HCT116 (cell line): ENCODE measurements at regions not wholly inside any gene's neighbourhood (a gene's known extent, or its start where the extent isn't known, plus 50 kb on each side); places are given as distances from the start of the nearest gene placed in this dataset.
"Not testable (repeated sequence)": the region's sequence is repeated elsewhere in the genome, so short reads cannot be mapped to it uniquely, and the experiment has no call there.

Experiments
- ATAC-seq: fragments of 200-7000 bp; cut with Tn5 transposase; 2 replicates; pipeline ENCODE4 v1.9.1; 2020; ENCODE audit warnings: mild to moderate bottlenecking, moderate library complexity
- BruUV-seq: library from RNA; stranded (reverse); fragments of 400-500 nt; replicated peaks from 2 replicates; lab custom pipeline; 2021; lab: Mats Ljungman, UMichigan
- CTCF ChIA-PET: fragments of 300-600 bp; sonication (Branson Sonifier 250); formaldehyde crosslinking; loops from one replicate; lab custom pipeline; 2021; ENCODE audit warnings: antibody characterized with exemption; lab: Charles Lee
- POLR2A ChIA-PET: fragments of 300-600, 350-600 bp; sonication (Branson Sonifier 250); formaldehyde crosslinking; loops from one replicate; lab custom pipeline; 2021; ENCODE audit warnings: antibody characterized with exemption; lab: Charles Lee
- RAD21 ChIA-PET, 2 experiments: fragments of 300-600 bp; sonication (Branson Sonifier 250); formaldehyde crosslinking; loops; one replicate each; lab custom pipeline; 2023; ENCODE audit warnings: low total read pairs in 2 of 2; ENCODE audit not compliant: uncharacterized antibody in 2 of 2, unreplicated experiment in 2 of 2, low non-redundant PET in 1 of 2; lab: Charles Lee
- DNase-seq: peaks from one replicate; pipeline ENCODE4 v3.0.0-alpha.2; 2010; ENCODE audit warnings: low read depth, low spot score
- H2AFZ ChIP-seq: fragments of 200-600 bp; shearing (Covaris generic), sonication (generic); 2 replicates; pipeline ENCODE4 v1.6.1; 2017; ENCODE audit warnings: low read depth, mixed run types, mixed read lengths, antibody characterized with exemption, low read length; ENCODE audit not compliant: poor library complexity, severe bottlenecking
- H3K27ac ChIP-seq: 2 replicates; pipeline ENCODE4 v1.5.1; 2012; ENCODE audit warnings: low read depth, low read length
- H3K27me3 ChIP-seq: fragments of 200-600 bp; sonication (generic); 2 replicates; pipeline ENCODE4 v1.6.1; 2016; ENCODE audit warnings: mixed run types, low read length, mixed read lengths; ENCODE audit not compliant: insufficient read depth
- H3K36me3 ChIP-seq, 2 experiments: fragments of 200-500 bp in 1 of 2; fragments of 200-600 bp in 1 of 2; sonication (Bioruptor generic) in 1 of 2; sonication (generic) in 1 of 2; 2 replicates each; pipeline versions ENCODE4 v1.5.1 to v1.6.1; 2014 to 2016; ENCODE audit warnings: low read length in 2 of 2, inconsistent platforms in 1 of 2, mixed read lengths in 1 of 2, mixed run types in 1 of 2; ENCODE audit not compliant: insufficient read depth in 2 of 2, control insufficient read depth in 1 of 2
- H3K4me1 ChIP-seq, 2 experiments: fragments of 200-600 bp in 1 of 2; sonication (generic) in 1 of 2; 2 replicates each; pipeline versions ENCODE4 v1.5.1 to v1.6.1; 2012 to 2017; ENCODE audit warnings: low read length in 2 of 2, inconsistent platforms in 1 of 2, mild to moderate bottlenecking in 1 of 2, mixed read lengths in 1 of 2, mixed run types in 1 of 2, moderate library complexity in 1 of 2; ENCODE audit not compliant: insufficient read depth in 2 of 2, control insufficient read depth in 1 of 2
- H3K4me2 ChIP-seq: fragments of 200-600 bp; sonication (generic); 2 replicates; pipeline ENCODE4 v1.6.1; 2017; ENCODE audit warnings: mixed run types, low read length, mixed read lengths
- H3K4me3 ChIP-seq, 2 experiments: fragments of 200-600 bp in 1 of 2; sonication (generic) in 1 of 2; replicated peaks in 1 of 2; 2 replicates each; pipeline ENCODE4 v1.5.1; 2011 to 2016; ENCODE audit warnings: low read length in 2 of 2, control low read depth in 1 of 2, low read depth in 1 of 2, mild to moderate bottlenecking in 1 of 2, mixed read lengths in 1 of 2, mixed run types in 1 of 2
- H3K79me2 ChIP-seq: fragments of 200-600 bp; sonication (generic); 2 replicates; pipeline ENCODE4 v1.6.1; 2017; ENCODE audit warnings: mild to moderate bottlenecking, mixed run types, low read length, moderate library complexity, mixed read lengths; ENCODE audit not compliant: insufficient read depth
- H3K9ac ChIP-seq: fragments of 200-600 bp; sonication (generic); 2 replicates; pipeline ENCODE4 v1.6.1; 2016; ENCODE audit warnings: low read length, mixed read lengths
- H3K9me2 ChIP-seq: fragments of 200-600 bp; sonication (generic), shearing (Covaris generic); 2 replicates; pipeline ENCODE4 v1.6.1; 2017; ENCODE audit warnings: mixed run types, mild to moderate bottlenecking, moderate library complexity; ENCODE audit not compliant: insufficient read depth
- H3K9me3 ChIP-seq, 2 experiments: fragments of 200-500 bp in 1 of 2; fragments of 200-600 bp in 1 of 2; sonication (Bioruptor generic) in 1 of 2; sonication (generic) in 1 of 2; 2 replicates each; pipeline ENCODE4 v1.6.1; 2014 to 2017; ENCODE audit warnings: low read length in 2 of 2, mixed read lengths in 2 of 2, inconsistent platforms in 1 of 2, low read depth in 1 of 2, mild to moderate bottlenecking in 1 of 2, mixed run types in 1 of 2, moderate library complexity in 1 of 2; ENCODE audit not compliant: control insufficient read depth in 1 of 2, insufficient read depth in 1 of 2
- H4K20me1 ChIP-seq: fragments of 200-600 bp; sonication (generic), shearing (Covaris generic); 2 replicates; pipeline ENCODE4 v1.6.1; 2017; ENCODE audit warnings: mixed run types, mild to moderate bottlenecking, moderate library complexity; ENCODE audit not compliant: insufficient read depth
- CBX3 ChIP-seq: IDR thresholded peaks from 2 replicates; pipeline ENCODE4 v1.6.1; 2012; ENCODE audit warnings: low read depth
- CEBPB ChIP-seq: IDR thresholded peaks from 2 replicates; pipeline ENCODE4 v1.6.1; 2012; ENCODE audit warnings: low read depth
- ELF1 ChIP-seq: IDR thresholded peaks from 2 replicates; pipeline ENCODE4 v1.6.1; 2012; ENCODE audit warnings: low read depth, borderline replicate concordance
- FOSL1 ChIP-seq: IDR thresholded peaks from 2 replicates; pipeline ENCODE4 v1.6.1; 2012; ENCODE audit warnings: low read depth
- JUND ChIP-seq: IDR thresholded peaks from 2 replicates; pipeline ENCODE4 v1.6.1; 2012
- POLR2AphosphoS5 ChIP-seq: IDR thresholded peaks from 2 replicates; pipeline ENCODE4 v1.6.1; 2011; ENCODE audit warnings: mild to moderate bottlenecking, low read depth, low read length, moderate library complexity
- SIN3A ChIP-seq: IDR thresholded peaks from 2 replicates; pipeline ENCODE4 v1.6.1; 2012; ENCODE audit warnings: low read depth
- SP1 ChIP-seq: IDR thresholded peaks from 2 replicates; pipeline ENCODE4 v1.6.1; 2012; ENCODE audit warnings: low read depth
- SRF ChIP-seq: IDR thresholded peaks from 2 replicates; pipeline ENCODE4 v1.6.1; 2012; ENCODE audit warnings: low read depth
- ZNF274 ChIP-seq: fragments of 200-500 bp; sonication (Bioruptor generic); IDR thresholded peaks from 2 replicates; pipeline ENCODE4 v1.6.1; 2014; ENCODE audit warnings: mild to moderate bottlenecking, low read depth, low read length, inconsistent platforms
- intact Hi-C: fragments of 100-400 bp; cut with micrococcal nuclease; formaldehyde crosslinking; loops from 2 replicates; pipeline ENCODE4 v1.10.0; 2022
- TF ChIP-seq, protein P1 (sequence below): IDR thresholded peaks from 2 replicates; pipeline ENCODE4 v1.6.1; 2012

DNA sequence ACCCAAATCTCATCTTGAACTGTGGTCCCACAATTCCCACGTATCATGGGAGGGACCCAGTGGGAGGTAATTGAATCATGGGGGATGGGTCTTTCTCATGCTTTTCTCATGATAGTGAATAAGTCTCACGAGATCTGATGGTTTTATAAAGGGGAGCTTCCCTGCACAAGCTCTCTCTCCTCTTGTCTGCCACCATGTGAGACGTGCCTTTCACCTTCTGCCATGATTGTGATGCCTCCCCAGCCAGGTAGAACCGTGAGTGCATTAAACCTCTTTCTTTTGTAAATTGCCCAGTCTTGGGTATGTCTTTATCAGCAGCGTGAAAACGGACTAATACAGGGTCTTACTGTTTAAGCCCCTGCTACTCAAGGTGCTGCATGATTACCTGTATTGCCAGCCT is 98.8 kb upstream of the PDHA1 start:
- DNase-seq, H3K4me3 ChIP-seq, H3K9ac ChIP-seq, H3K27ac ChIP-seq, RAD21 ChIA-PET, CTCF ChIA-PET, H3K27me3 ChIP-seq, H3K36me3 ChIP-seq, H3K4me1 ChIP-seq, ATAC-seq, H3K9me3 ChIP-seq, intact Hi-C loops, H2AFZ ChIP-seq, H4K20me1 ChIP-seq, H3K4me2 ChIP-seq, BruUV-seq, POLR2A ChIA-PET, H3K9me2 ChIP-seq, H3K79me2 ChIP-seq: not testable (repeated sequence)

GRCh38 chrX:19245711-19246269 is 97.9 kb upstream of the PDHA1 start:
- ChIA-PET POLR2A (no interaction called here), RAD21 (no interaction called here), CTCF (no interaction called here)
- no peak overlapping the region for H3K4me3 ChIP-seq
- intact Hi-C loops, result no loop called here
- no peaks in the 10 kb centered on the region for H3K79me2 ChIP-seq
- no peak overlapping the region for H3K9ac ChIP-seq
- H3K9me3 ChIP-seq, result no peaks in the 10 kb centered on the region
- no peaks in the 10 kb centered on the region for H3K9me2 ChIP-seq
- no peak overlapping the region for H2AFZ ChIP-seq
- no peaks in the 10 kb centered on the region for H4K20me1 ChIP-seq
- TF ChIP-seq SIN3A (no peak), FOSL1 (no peak), CBX3 (no peak)
- H3K27me3 ChIP-seq, result no peaks in the 10 kb centered on the region
- H3K36me3 ChIP-seq, result no peaks in the 10 kb centered on the region
- H3K4me2 ChIP-seq, result no peak overlapping the region
- no TSS peak for BruUV-seq
- DNase-seq, result no peak
- no peaks in the 10 kb centered on the region for H3K4me1 ChIP-seq
- ATAC-seq, result no peak
- H3K27ac ChIP-seq, result no peak overlapping the region

GRCh38 chrX:19256986-19257385 is 86.7 kb upstream of the PDHA1 start:
- H2AFZ ChIP-seq, result no peak overlapping the region
- TF ChIP-seq, protein P1, sequence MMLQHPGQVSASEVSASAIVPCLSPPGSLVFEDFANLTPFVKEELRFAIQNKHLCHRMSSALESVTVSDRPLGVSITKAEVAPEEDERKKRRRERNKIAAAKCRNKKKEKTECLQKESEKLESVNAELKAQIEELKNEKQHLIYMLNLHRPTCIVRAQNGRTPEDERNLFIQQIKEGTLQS, result no peak
- no peak for TF ChIP-seq SP1
- no peak for TF ChIP-seq ELF1
- no peak for TF ChIP-seq CEBPB
- no peak for TF ChIP-seq SRF
- TF ChIP-seq JUND, result no peak
- TF ChIP-seq SIN3A, result no peak
- no peak for TF ChIP-seq POLR2AphosphoS5
- no peak for TF ChIP-seq ZNF274
- RAD21 ChIA-PET, result no interaction called here

More at GRCh38 chrX:19256986-19257385, 86.7 kb upstream of the PDHA1 start:
- Histone ChIP-seq H3K9ac (no peak overlapping the region), H3K4me1 (no peaks in the 10 kb centered on the region), H3K36me3 (no peaks in the 10 kb centered on the region), H3K4me3 (no peak overlapping the region), H3K4me2 (no peak overlapping the region), H3K27ac (no peak overlapping the region), H3K9me2 (no peaks in the 10 kb centered on the region), H3K79me2 (no peaks in the 10 kb centered on the region), H3K9me3 (no peaks in the 10 kb centered on the region), H3K27me3 (no peaks in the 10 kb centered on the region), H4K20me1 (no peaks in the 10 kb centered on the region)
- ChIA-PET CTCF (no interaction called here), POLR2A (no interaction called here)
- DNase-seq (no peak), ATAC-seq (no peak)
- intact Hi-C loops, result no loop called here
- no TSS peak for BruUV-seq
